Endothelial cell of umbilical vein (primary cell): ENCODE measurements at regions not wholly inside any gene's neighbourhood (a gene's known extent, or its start where the extent isn't known, plus 50 kb on each side); places are given as distances from the start of the nearest gene placed in this dataset.

Experiments
- MAX ChIP-seq: IDR thresholded peaks from 2 replicates; pipeline ENCODE4 v1.6.1; 2011; ENCODE audit not compliant: insufficient read depth, insufficient read length
- TF ChIP-seq, protein P1 (sequence below), 2 donors: IDR thresholded peaks; 1 replicate in 1 of 2; 2 replicates in 1 of 2; pipeline ENCODE4 v1.5.1; 2011; ENCODE audit warnings: low read length in 2 of 2, mild to moderate bottlenecking in 2 of 2, moderate library complexity in 2 of 2, control low read depth in 1 of 2, inconsistent platforms in 1 of 2, low read depth in 1 of 2; ENCODE audit not compliant: insufficient read depth in 1 of 2; ENCODE audit errors: extremely low read depth in 1 of 2

- TF ChIP-seq, protein P1, sequence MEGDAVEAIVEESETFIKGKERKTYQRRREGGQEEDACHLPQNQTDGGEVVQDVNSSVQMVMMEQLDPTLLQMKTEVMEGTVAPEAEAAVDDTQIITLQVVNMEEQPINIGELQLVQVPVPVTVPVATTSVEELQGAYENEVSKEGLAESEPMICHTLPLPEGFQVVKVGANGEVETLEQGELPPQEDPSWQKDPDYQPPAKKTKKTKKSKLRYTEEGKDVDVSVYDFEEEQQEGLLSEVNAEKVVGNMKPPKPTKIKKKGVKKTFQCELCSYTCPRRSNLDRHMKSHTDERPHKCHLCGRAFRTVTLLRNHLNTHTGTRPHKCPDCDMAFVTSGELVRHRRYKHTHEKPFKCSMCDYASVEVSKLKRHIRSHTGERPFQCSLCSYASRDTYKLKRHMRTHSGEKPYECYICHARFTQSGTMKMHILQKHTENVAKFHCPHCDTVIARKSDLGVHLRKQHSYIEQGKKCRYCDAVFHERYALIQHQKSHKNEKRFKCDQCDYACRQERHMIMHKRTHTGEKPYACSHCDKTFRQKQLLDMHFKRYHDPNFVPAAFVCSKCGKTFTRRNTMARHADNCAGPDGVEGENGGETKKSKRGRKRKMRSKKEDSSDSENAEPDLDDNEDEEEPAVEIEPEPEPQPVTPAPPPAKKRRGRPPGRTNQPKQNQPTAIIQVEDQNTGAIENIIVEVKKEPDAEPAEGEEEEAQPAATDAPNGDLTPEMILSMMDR (IDR thresholded peaks at IDR 0.05; ENCODE audit: extremely low read depth in 1 of 2, insufficient read depth in 1 of 2, low read depth in 1 of 2, low read length in 2 of 2) = no peak
- TF ChIP-seq MAX = no peak
Measured at GRCh38 chr17:65403626-65404025, 157.8 kb downstream of the AXIN2 start.
